ENCODE measurements at regions not wholly inside any gene's neighbourhood (a gene's known extent, or its start where the extent isn't known, plus 50 kb on each side); places are given as distances from the start of the nearest gene placed in this dataset.

DNA sequence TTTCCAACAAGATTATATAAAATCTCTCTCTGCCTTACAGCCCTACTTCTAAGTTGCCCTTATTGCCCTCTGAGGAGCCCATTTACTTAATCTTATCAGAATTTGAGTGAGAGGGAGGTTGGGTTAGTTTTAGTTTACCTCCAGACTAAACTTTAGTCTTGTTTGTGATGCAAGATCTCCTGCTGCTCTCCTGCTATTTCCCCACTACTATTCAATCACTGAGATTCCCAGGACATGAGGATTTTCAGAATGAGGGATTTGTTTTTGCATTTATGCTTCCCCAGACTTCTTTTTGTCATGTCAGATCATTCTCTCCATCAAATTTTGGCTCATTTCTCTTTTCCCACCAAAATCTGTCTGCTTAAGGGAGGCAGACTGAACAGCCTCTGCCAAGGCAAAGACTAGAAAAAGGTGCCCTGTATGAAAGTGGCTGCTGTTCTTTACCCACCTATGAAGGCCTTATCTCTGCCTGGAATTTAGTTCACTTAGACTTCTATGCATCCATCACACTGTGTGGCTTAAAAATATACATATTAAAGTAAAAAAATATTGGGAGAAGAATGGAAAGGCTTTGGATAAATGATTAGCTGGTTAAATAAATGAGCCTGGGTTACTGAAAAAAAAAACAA lies 401.3 kb downstream of the PID1 start:
- no peak for TF ChIP-seq POLR2A (IDR thresholded peaks at IDR 0.05; ENCODE audit: low read length)
- TF ChIP-seq GATA1 (IDR thresholded peaks at IDR 0.05; ENCODE audit: low read depth, low read length): no peak
